Motor neuron (in vitro differentiated cells): ENCODE measurements at regions not wholly inside any gene's neighbourhood (a gene's known extent, or its start where the extent isn't known, plus 50 kb on each side); places are given as distances from the start of the nearest gene placed in this dataset.

Experiments
- ATAC-seq, 8 experiments: fragments of 200-7000 bp; cut with Tn5 transposase; replicated peaks in 6 of 8; 2 replicates each; pipeline ENCODE4 v1.8.0; 2021; ENCODE audit warnings: mild to moderate bottlenecking in 8 of 8, moderate library complexity in 8 of 8
- H3K27ac ChIP-seq, 2 donors: fragments of 250-450 bp; sonication (Bioruptor Pico); 2 replicates each; pipeline ENCODE4 v1.9.0; 2021; ENCODE audit warnings: antibody characterized with exemption in 2 of 2, mild to moderate bottlenecking in 2 of 2, moderate library complexity in 1 of 2
- H3K4me1 ChIP-seq, 2 donors: fragments of 250-450 bp; sonication (Bioruptor Pico); replicated peaks in 1 of 2; 2 replicates each; pipeline ENCODE4 v1.6.1; 2021; ENCODE audit warnings: antibody characterized with exemption in 2 of 2, mild to moderate bottlenecking in 2 of 2, moderate library complexity in 1 of 2
- H3K4me3 ChIP-seq, 5 donors: fragments of 250-450 bp; sonication (Bioruptor Pico); 2 replicates each; pipeline ENCODE4 v1.9.0; 2021; ENCODE audit warnings: antibody characterized with exemption in 5 of 5, mild to moderate bottlenecking in 5 of 5, moderate library complexity in 4 of 5
- WGBS, 10 experiments: fragments of 450-650 bp; shearing (Covaris generic); methylation state at CpG; one replicate each; pipeline ENCODE4 v1.0.0; 2022; 5-methylcytosine and 5-hydroxymethylcytosine counted together
- in situ Hi-C, 9 experiments: fragments of 400-800 bp; cut with MboI; loops; one replicate each; pipeline ENCODE4 v1.15.0; 2021; ENCODE audit warnings: low sequenced_read_pairs in 9 of 9, low pct_unique_long_range_greater_than_20kb in 2 of 9; ENCODE audit not compliant: unreplicated experiment in 9 of 9

GRCh38 chr6:68473433-68474210 lies 161.5 kb upstream of the ADGRB3 start:
- Histone ChIP-seq H3K4me3 (no peak overlapping the region), H3K4me1 (no peaks in the 10 kb centered on the region), H3K27ac (no peak overlapping the region)
- ATAC-seq = peak in 1 of 8 experiments; percentile 67
- in situ Hi-C loops = no loop called here
- WGBS, 10 experiments = 13 to 90% (median 80%) methylated on average over 4 to 5 of the region's 5 CpGs

DNA sequence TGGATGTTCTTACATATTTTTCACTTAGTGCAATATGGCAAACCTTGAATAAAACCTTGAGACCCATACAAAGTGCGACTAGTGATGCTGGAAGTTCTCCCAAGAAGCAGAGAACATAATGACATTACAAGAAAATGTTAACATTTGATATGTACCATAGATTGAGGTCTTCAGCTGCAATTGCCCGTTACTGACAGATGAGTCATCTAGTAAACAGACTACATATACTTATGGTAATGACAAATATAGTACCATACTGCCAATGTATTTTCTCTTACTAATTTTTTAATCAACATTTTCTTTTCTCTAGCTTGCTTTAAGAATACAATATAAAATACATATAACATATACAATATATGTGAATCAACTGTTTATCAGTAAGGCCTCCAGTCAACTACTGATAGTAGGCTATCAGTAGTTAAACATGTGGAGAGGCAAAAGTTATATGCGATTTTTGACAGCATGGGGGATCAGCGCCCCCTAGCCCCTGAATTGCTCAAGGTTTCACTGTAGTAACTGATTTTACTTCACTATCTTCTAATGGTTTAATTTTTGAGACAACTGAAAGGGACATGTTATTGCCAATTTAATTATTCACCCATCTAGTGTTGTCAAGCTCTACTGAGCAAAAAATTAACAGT lies 166.7 kb upstream of the ADGRB3 start:
- no peak overlapping the region for H3K4me3 ChIP-seq
- in situ Hi-C loops = no loop called here
- no peaks in the 10 kb centered on the region for H3K4me1 ChIP-seq
- no peak for ATAC-seq
- 5 to 83% (median 51%) methylated on average over 1 to 4 of the region's 4 CpGs for WGBS, 10 experiments
- no peak overlapping the region for H3K27ac ChIP-seq

GRCh38 chr6:68458447-68458846 lies 176.6 kb upstream of the ADGRB3 start:
- WGBS, 10 experiments = 7 to 100% (median 81%) methylated on average over 1 to 3 of the region's 3 CpGs

GRCh38 chr6:68447112-68447511 lies 188.0 kb upstream of the ADGRB3 start:
- 0 to 100% (median 80%) methylated on average over 1 to 4 of the region's 4 CpGs; no CpG with 5 or more reads in 1 of the 10 experiments for WGBS, 10 experiments
- ATAC-seq = no peak
- in situ Hi-C loops = no loop called here

More at GRCh38 chr6:68458447-68458846, 176.6 kb upstream of the ADGRB3 start:
- no peak for ATAC-seq
- Histone ChIP-seq H3K4me3 (no peak overlapping the region), H3K4me1 (no peaks in the 10 kb centered on the region), H3K27ac (no peak overlapping the region)
- in situ Hi-C loops = no loop called here

DNA sequence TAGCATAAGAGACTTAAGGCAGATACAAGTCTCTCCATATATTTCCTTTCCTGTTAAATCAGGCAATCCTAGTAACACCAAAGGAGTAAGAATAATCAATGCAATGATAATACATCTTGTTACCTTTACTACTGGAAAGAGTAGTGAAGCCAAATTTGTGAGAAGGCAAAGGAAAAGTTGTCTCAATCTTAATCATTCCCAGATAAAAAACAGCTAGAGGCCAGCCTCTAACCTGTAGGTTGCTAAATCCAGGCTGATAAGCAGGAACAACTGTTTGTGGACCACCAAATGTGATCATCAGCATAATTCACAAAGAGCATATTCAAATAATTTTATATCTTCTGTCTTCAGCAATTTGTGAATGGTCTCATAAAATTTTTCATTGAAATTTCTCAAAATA lies 189.2 kb upstream of the ADGRB3 start:
- no peak overlapping the region for H3K27ac ChIP-seq
- no peak overlapping the region for H3K4me3 ChIP-seq
- no peaks in the 10 kb centered on the region for H3K4me1 ChIP-seq
- in situ Hi-C loops = no loop called here
- ATAC-seq = no peak

More at GRCh38 chr6:68447112-68447511, 188.0 kb upstream of the ADGRB3 start:
- Histone ChIP-seq H3K4me1 (no peaks in the 10 kb centered on the region), H3K27ac (no peak overlapping the region), H3K4me3 (no peak overlapping the region)

GRCh38 chr6:68443704-68444103 lies 191.4 kb upstream of the ADGRB3 start:
- Histone ChIP-seq H3K4me1 (no peaks in the 10 kb centered on the region), H3K4me3 (no peak overlapping the region), H3K27ac (no peak overlapping the region)
- in situ Hi-C loops = no loop called here
- no peak for ATAC-seq

- H3K4me3 ChIP-seq = no peak overlapping the region
- H3K4me1 ChIP-seq = no peaks in the 10 kb centered on the region
- in situ Hi-C loops = no loop called here
- no peak overlapping the region for H3K27ac ChIP-seq
- no peak for ATAC-seq
These were observed 207.5 kb upstream of the ADGRB3 start for GRCh38 chr6:68427630-68428029.

DNA sequence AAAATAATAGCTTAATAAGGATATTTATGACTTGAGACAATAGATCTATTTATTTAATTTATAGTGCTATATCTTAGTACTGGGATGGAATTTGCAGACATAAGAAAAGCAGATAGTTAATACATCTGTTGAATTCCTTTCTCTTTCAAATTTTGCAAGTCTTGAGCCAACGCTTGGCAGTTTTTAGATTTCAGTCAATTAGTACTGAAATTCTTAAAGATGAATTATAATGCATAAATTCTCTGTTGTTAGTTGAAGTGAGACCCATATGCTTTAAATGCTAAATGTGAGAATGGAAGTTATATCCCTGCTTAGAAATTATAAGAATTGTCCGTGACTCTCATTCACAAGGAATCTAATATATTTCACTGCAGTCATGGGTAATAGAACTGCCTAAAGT lies 225.1 kb upstream of the ADGRB3 start:
- H3K4me1 ChIP-seq = no peaks in the 10 kb centered on the region
- H3K27ac ChIP-seq = no peak overlapping the region
- WGBS, 10 experiments = 0 to 100% (median 65%) methylated on average over 1 to 2 of the region's 2 CpGs; no CpG with 5 or more reads in 2 of the 10 experiments
- in situ Hi-C loops = no loop called here
- ATAC-seq = no peak
- no peak overlapping the region for H3K4me3 ChIP-seq

GRCh38 chr6:68400396-68400795 lies 234.7 kb upstream of the ADGRB3 start:
- ATAC-seq = no peak
- in situ Hi-C loops = no loop called here
- Histone ChIP-seq H3K4me3 (no peak overlapping the region), H3K4me1 (no peaks in the 10 kb centered on the region), H3K27ac (no peak overlapping the region)
- WGBS, 10 experiments = 60 to 100% (median 94%) methylated on average over 1 of the region's 2 CpGs; no CpG with 5 or more reads in 6 of the 10 experiments

GRCh38 chr6:68391953-68392352 lies 243.1 kb upstream of the ADGRB3 start:
- Histone ChIP-seq H3K4me1 (no peaks in the 10 kb centered on the region), H3K4me3 (no peak overlapping the region), H3K27ac (no peak overlapping the region)
- in situ Hi-C loops = no loop called here
- ATAC-seq = no peak

- H3K4me1 ChIP-seq = no peaks in the 10 kb centered on the region
- ATAC-seq = no peak
- 0 to 100% (median 82%) methylated on average over 1 to 5 of the region's 5 CpGs; no CpG with 5 or more reads in 1 of the 10 experiments for WGBS, 10 experiments
- H3K27ac ChIP-seq = no peak overlapping the region
- H3K4me3 ChIP-seq = no peak overlapping the region
- in situ Hi-C loops = no loop called here
These were observed 262.1 kb upstream of the ADGRB3 start for GRCh38 chr6:68372991-68373390.

GRCh38 chr6:68368845-68369244 lies 266.2 kb upstream of the ADGRB3 start:
- no peak overlapping the region for H3K4me3 ChIP-seq
- ATAC-seq = no peak
- in situ Hi-C loops = no loop called here
- H3K4me1 ChIP-seq = no peaks in the 10 kb centered on the region
- 0 to 100% (median 56%) methylated on average over 1 of the region's 1 CpG; no CpG with 5 or more reads in 2 of the 10 experiments for WGBS, 10 experiments
- no peak overlapping the region for H3K27ac ChIP-seq

DNA sequence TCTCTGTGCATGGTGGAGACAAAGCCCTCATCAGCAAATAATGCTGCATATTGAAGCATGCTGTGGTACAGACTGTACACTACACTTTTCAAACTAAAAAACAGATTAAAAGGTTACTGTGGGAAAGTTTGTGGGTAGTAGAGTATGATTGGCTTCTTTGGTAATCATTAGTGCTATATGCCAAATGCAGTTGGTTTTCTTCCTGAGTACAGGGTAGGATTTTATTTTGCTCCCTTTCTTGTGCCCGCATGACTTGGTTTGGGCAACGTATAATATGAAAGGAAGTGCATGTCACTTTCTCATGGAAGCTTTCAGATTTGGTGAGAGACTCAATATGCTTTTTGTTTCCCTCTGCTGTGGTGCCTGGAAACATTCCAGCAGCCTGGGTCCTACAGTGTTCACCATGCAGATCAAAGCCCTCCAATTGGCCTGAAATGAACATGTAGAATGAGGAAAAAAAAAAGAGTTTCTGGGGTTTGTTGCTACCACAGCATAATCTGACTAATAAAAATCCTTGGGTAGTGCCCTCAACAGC lies 270.7 kb upstream of the ADGRB3 start:
- WGBS, 10 experiments = 14 to 100% (median 70%) methylated on average over 1 to 2 of the region's 2 CpGs; no CpG with 5 or more reads in 2 of the 10 experiments
- Histone ChIP-seq H3K4me3 (no peak overlapping the region), H3K27ac (no peak overlapping the region), H3K4me1 (no peaks in the 10 kb centered on the region)
- no peak for ATAC-seq
- in situ Hi-C loops = no loop called here

- in situ Hi-C loops = no loop called here
- Histone ChIP-seq H3K4me3 (no peak overlapping the region), H3K27ac (no peak overlapping the region), H3K4me1 (no peaks in the 10 kb centered on the region)
- 57 to 100% (median 88%) methylated on average over 1 of the region's 1 CpG; no CpG with 5 or more reads in 7 of the 10 experiments for WGBS, 10 experiments
- peak in 2 of 8 experiments; percentile 64 to 75 for ATAC-seq
These were observed 291.2 kb upstream of the ADGRB3 start for GRCh38 chr6:68343901-68344300.
